Kidney tubule cell (primary cell): ENCODE measurements at regions not wholly inside any gene's neighbourhood (a gene's known extent, or its start where the extent isn't known, plus 50 kb on each side); places are given as distances from the start of the nearest gene placed in this dataset.

Experiments used
- DNase-seq: peaks from one replicate; pipeline ENCODE4 v3.0.0-alpha.2; 2018; ENCODE audit warnings: low spot score

- no peak for DNase-seq
Observed at GRCh38 chr4:62144431-62144830, 944.3 kb downstream of the ADGRL3 start.

GRCh38 chr4:62135565-62136156 is 935.5 kb downstream of the ADGRL3 start:
- peak; percentile 72 for DNase-seq

- no peak for DNase-seq
Observed at GRCh38 chr4:62133977-62134376, 933.9 kb downstream of the ADGRL3 start.

GRCh38 chr4:62133101-62133897 is 933.2 kb downstream of the ADGRL3 start:
- no peak for DNase-seq

- DNase-seq, result no peak
Observed at GRCh38 chr4:62131049-62131448, 930.9 kb downstream of the ADGRL3 start.

- no peak for DNase-seq
Observed at GRCh38 chr4:62130637-62131036, 930.5 kb downstream of the ADGRL3 start.

GRCh38 chr4:62130230-62130629 is 930.1 kb downstream of the ADGRL3 start:
- DNase-seq, result no peak
